ENCODE measurements at regions not wholly inside any gene's neighbourhood (a gene's known extent, or its start where the extent isn't known, plus 50 kb on each side); places are given as distances from the start of the nearest gene placed in this dataset.

GRCh38 chr11:71124127-71124526, 128.2 kb downstream of the SHANK2 start:
- no peak for DNase-seq (ENCODE audit: low read depth, low spot score)
- BruUV-seq (replicated peaks) = no TSS peak
- no peak overlapping the region for H3K9ac ChIP-seq (replicated peaks; ENCODE audit: extremely low read depth, insufficient read depth, low read length)
- ChIA-PET POLR2A (no interaction called here), CTCF (no interaction called here)
- no peak overlapping the region for H3K4me3 ChIP-seq (replicated peaks in 1 of 3; ENCODE audit: insufficient read depth in 1 of 3, low read depth in 1 of 3, low read length in 3 of 3)
- no peak overlapping the region for H3K27ac ChIP-seq (ENCODE audit: insufficient read depth, low read depth, low read length)
- no peaks in the 10 kb centered on the region for H3K27me3 ChIP-seq (ENCODE audit: control insufficient read depth in 2 of 2, insufficient read depth in 2 of 2, low read length in 2 of 2)
- H3K4me1 ChIP-seq (ENCODE audit: control insufficient read depth, extremely low read depth, insufficient read depth, low read length) = no peaks in the 10 kb centered on the region
- TF ChIP-seq POLR2A (IDR thresholded peaks at IDR 0.05; ENCODE audit: low read depth, low read length) (no peak), EZH2 (IDR thresholded peaks at IDR 0.05; ENCODE audit: borderline replicate concordance, low read depth, low read length, severe bottlenecking) (no peak), MYC (IDR thresholded peaks at IDR 0.05; ENCODE audit: low read depth, low read length) (no peak), GATA2 (IDR thresholded peaks at IDR 0.05; ENCODE audit: insufficient read depth, insufficient read length, low read depth, low read length) (no peak), POLR2AphosphoS5 (IDR thresholded peaks at IDR 0.05; ENCODE audit: insufficient read depth, low read depth, low read length) (no peak), FOS (IDR thresholded peaks at IDR 0.05; ENCODE audit: borderline replicate concordance, insufficient read depth, low read length) (no peak), JUN (IDR thresholded peaks at IDR 0.05; ENCODE audit: borderline replicate concordance, insufficient read depth, insufficient read length, low read depth) (no peak), CTCF (IDR thresholded peaks at IDR 0.05; ENCODE audit: extremely low read depth in 1 of 2, insufficient read depth in 1 of 2, low read depth in 1 of 2, low read length in 2 of 2) (no peak)
- TF ChIP-seq, protein P1, sequence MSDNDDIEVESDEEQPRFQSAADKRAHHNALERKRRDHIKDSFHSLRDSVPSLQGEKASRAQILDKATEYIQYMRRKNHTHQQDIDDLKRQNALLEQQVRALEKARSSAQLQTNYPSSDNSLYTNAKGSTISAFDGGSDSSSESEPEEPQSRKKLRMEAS (IDR thresholded peaks at IDR 0.05; ENCODE audit: insufficient read depth, insufficient read length) = no peak
- FAIRE-seq = no peak
- H3K9me1 ChIP-seq (replicated peaks; ENCODE audit: control insufficient read depth, extremely low read depth, insufficient read depth, low read length) = no peaks in the 10 kb centered on the region
- H2AFZ ChIP-seq (ENCODE audit: low read depth, low read length) = no peak overlapping the region
- H3K4me2 ChIP-seq (ENCODE audit: insufficient read depth, low read length) = no peak overlapping the region
- no peaks in the 10 kb centered on the region for H4K20me1 ChIP-seq (replicated peaks; ENCODE audit: control insufficient read depth, extremely low read depth, insufficient read depth, low read length)
- intact Hi-C loops (cut with micrococcal nuclease) (no loop called here), dilution Hi-C loops (cut with MboI; ENCODE audit: extremely low pct_ligation_motif_present, low sequenced_read_pairs) (no loop called here)
- H3K9me3 ChIP-seq (replicated peaks; ENCODE audit: control insufficient read depth, insufficient read depth, low read length) = no peaks in the 10 kb centered on the region
- no peaks in the 10 kb centered on the region for H3K79me2 ChIP-seq (ENCODE audit: control insufficient read depth, insufficient read depth, low read length)
- H3K36me3 ChIP-seq (ENCODE audit: control insufficient read depth in 2 of 2, extremely low read depth in 1 of 2, insufficient read depth in 2 of 2, low read length in 2 of 2) = no peaks in the 10 kb centered on the region

Data from endothelial cell of umbilical vein (primary cell).